ENCODE measurements at regions not wholly inside any gene's neighbourhood (a gene's known extent, or its start where the extent isn't known, plus 50 kb on each side); places are given as distances from the start of the nearest gene placed in this dataset.

GRCh38 chr6:167737205-167737830 is 89.4 kb upstream of the AFDN start:
- H3K4me3 ChIP-seq (ENCODE audit: low read length): no peak overlapping the region
- TF ChIP-seq CTCF (conservative IDR thresholded peaks at IDR 0.05; ENCODE audit: low read depth, low read length): no peak
- DNase-seq (ENCODE audit: low read depth): no peak

GRCh38 chr6:167738386-167738785 is 88.3 kb upstream of the AFDN start:
- DNase-seq (ENCODE audit: low read depth): no peak
- no peak for TF ChIP-seq CTCF (conservative IDR thresholded peaks at IDR 0.05; ENCODE audit: low read depth, low read length)
- no peak overlapping the region for H3K4me3 ChIP-seq (ENCODE audit: low read length)

- H3K4me3 ChIP-seq (ENCODE audit: low read length): no peak overlapping the region
- TF ChIP-seq CTCF (conservative IDR thresholded peaks at IDR 0.05; ENCODE audit: low read depth, low read length): no peak
These were observed 86.8 kb upstream of the AFDN start for GRCh38 chr6:167739721-167740475.

GRCh38 chr6:167742719-167743303 is 83.9 kb upstream of the AFDN start:
- no peak for DNase-seq (ENCODE audit: low read depth)
- no peak overlapping the region for H3K4me3 ChIP-seq (ENCODE audit: low read length)
- peak; percentile 3 for TF ChIP-seq CTCF (conservative IDR thresholded peaks at IDR 0.05; ENCODE audit: low read depth, low read length)

More at GRCh38 chr6:167739721-167740475, 86.8 kb upstream of the AFDN start:
- no peak for DNase-seq (ENCODE audit: low read depth)

GRCh38 chr6:167744681-167745669 is 81.7 kb upstream of the AFDN start:
- no peak for TF ChIP-seq CTCF (conservative IDR thresholded peaks at IDR 0.05; ENCODE audit: low read depth, low read length)
- no peak for DNase-seq (ENCODE audit: low read depth)
- no peak overlapping the region for H3K4me3 ChIP-seq (ENCODE audit: low read length)

GRCh38 chr6:167745670-167746389 is 80.9 kb upstream of the AFDN start:
- DNase-seq (ENCODE audit: low read depth): no peak
- H3K4me3 ChIP-seq (ENCODE audit: low read length): no peak overlapping the region
- TF ChIP-seq CTCF (conservative IDR thresholded peaks at IDR 0.05; ENCODE audit: low read depth, low read length): no peak

Data from retinal pigment epithelial cell (primary cell).